ENCODE measurements at regions not wholly inside any gene's neighbourhood (a gene's known extent, or its start where the extent isn't known, plus 50 kb on each side); places are given as distances from the start of the nearest gene placed in this dataset.

DNA sequence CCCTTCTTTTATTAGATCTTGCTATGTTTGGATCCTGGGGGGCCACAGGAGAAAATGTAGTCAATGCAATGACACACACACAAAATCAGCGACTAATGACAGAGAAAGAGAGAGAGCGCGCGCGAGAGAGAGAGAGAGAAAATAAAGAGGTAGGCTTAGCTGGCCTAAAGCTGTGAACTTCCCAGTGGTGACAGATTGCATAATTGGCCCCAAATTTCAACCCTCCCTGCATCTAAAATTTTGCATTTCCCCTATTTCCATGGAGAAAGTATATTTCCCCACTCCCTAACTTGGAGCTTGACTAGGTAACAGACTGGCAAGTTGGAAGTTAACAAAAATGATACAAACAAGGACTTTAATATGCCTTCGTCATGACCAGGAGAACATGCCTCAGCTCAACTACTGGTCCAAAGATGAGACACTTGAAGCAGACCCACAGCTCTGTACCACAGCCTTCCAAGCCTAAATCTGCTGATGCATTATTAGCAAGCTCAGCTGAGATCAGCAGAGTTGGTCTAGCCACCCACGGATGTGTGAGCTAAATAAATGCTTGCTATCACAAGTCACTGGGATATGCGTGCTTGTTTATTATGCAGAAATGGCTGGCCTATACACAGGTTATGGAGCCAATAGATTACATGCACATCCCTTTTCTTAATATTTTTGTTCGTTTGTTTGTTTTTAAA, 118.1 kb upstream of the PRDM1 start:
- Histone ChIP-seq H3K27me3 (ENCODE audit: control insufficient read depth in 3 of 3, insufficient read depth in 3 of 3, low read length in 2 of 3) (no peaks in the 10 kb centered on the region), H3K9ac (ENCODE audit: insufficient read depth in 1 of 2, low read length in 2 of 2) (no peak overlapping the region), H3K27ac (ENCODE audit: low read depth in 1 of 2, low read length in 1 of 2) (no peak overlapping the region), H3K4me1 (ENCODE audit: control insufficient read depth in 5 of 5, insufficient read depth in 5 of 5, low read length in 5 of 5) (no peaks in the 10 kb centered on the region), H3K4me3 (no peak overlapping the region), H3K9me3 (ENCODE audit: control insufficient read depth in 4 of 4, insufficient read depth in 3 of 4, low read length in 3 of 4) (peaks cover 0 to 9% (median 4%) of the 10 kb centered on the region in 4 donors), H3K36me3 (ENCODE audit: control insufficient read depth in 4 of 4, insufficient read depth in 4 of 4, low read length in 4 of 4) (no peaks in the 10 kb centered on the region)
- ATAC-seq (ENCODE audit: insufficient read depth, low FRiP score): no peak
- TF ChIP-seq, protein P1, sequence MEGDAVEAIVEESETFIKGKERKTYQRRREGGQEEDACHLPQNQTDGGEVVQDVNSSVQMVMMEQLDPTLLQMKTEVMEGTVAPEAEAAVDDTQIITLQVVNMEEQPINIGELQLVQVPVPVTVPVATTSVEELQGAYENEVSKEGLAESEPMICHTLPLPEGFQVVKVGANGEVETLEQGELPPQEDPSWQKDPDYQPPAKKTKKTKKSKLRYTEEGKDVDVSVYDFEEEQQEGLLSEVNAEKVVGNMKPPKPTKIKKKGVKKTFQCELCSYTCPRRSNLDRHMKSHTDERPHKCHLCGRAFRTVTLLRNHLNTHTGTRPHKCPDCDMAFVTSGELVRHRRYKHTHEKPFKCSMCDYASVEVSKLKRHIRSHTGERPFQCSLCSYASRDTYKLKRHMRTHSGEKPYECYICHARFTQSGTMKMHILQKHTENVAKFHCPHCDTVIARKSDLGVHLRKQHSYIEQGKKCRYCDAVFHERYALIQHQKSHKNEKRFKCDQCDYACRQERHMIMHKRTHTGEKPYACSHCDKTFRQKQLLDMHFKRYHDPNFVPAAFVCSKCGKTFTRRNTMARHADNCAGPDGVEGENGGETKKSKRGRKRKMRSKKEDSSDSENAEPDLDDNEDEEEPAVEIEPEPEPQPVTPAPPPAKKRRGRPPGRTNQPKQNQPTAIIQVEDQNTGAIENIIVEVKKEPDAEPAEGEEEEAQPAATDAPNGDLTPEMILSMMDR (IDR thresholded peaks at IDR 0.05; ENCODE audit: control extremely low read depth, extremely low read depth): no peak
- DNase-seq: no peak
- 92 to 97% methylated on average over 9 of the region's 9 CpGs for WGBS, 2 donors

DNA sequence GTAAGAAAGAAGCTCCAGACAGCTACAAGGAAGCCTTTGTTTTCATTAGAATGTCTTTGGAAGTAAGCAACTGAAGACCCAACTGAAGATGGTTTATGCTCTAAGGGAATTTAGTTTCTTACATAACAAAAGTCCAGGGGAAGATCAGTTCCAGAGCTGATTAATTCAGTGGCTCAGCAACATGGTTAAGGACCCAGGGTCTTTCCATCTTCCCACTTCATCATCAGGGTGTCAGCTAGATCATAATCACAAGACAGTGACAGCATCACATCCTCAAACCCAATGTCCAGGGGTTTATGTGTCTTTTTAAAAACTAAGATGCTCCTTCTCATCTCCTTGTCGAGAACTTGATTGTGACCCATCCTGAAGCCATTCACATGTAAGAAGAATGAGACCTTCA, 119.7 kb upstream of the PRDM1 start:
- TF ChIP-seq, protein P1 (IDR thresholded peaks at IDR 0.05; ENCODE audit: control extremely low read depth, extremely low read depth): no peak
- Histone ChIP-seq H3K4me1 (ENCODE audit: control insufficient read depth in 5 of 5, insufficient read depth in 5 of 5, low read length in 5 of 5) (no peaks in the 10 kb centered on the region), H3K27ac (ENCODE audit: low read depth in 1 of 2, low read length in 1 of 2) (no peak overlapping the region), H3K36me3 (ENCODE audit: control insufficient read depth in 4 of 4, insufficient read depth in 4 of 4, low read length in 4 of 4) (no peaks in the 10 kb centered on the region), H3K9me3 (ENCODE audit: control insufficient read depth in 4 of 4, insufficient read depth in 3 of 4, low read length in 3 of 4) (peaks cover 0 to 2% (median 0%) of the 10 kb centered on the region in 4 donors), H3K27me3 (ENCODE audit: control insufficient read depth in 3 of 3, insufficient read depth in 3 of 3, low read length in 2 of 3) (no peaks in the 10 kb centered on the region), H3K9ac (ENCODE audit: insufficient read depth in 1 of 2, low read length in 2 of 2) (no peak overlapping the region), H3K4me3 (no peak overlapping the region)
- ATAC-seq (ENCODE audit: insufficient read depth, low FRiP score) (no peak), DNase-seq (no peak)
- WGBS, 2 donors: 90 to 99% methylated on average over 1 of the region's 1 CpG

DNA sequence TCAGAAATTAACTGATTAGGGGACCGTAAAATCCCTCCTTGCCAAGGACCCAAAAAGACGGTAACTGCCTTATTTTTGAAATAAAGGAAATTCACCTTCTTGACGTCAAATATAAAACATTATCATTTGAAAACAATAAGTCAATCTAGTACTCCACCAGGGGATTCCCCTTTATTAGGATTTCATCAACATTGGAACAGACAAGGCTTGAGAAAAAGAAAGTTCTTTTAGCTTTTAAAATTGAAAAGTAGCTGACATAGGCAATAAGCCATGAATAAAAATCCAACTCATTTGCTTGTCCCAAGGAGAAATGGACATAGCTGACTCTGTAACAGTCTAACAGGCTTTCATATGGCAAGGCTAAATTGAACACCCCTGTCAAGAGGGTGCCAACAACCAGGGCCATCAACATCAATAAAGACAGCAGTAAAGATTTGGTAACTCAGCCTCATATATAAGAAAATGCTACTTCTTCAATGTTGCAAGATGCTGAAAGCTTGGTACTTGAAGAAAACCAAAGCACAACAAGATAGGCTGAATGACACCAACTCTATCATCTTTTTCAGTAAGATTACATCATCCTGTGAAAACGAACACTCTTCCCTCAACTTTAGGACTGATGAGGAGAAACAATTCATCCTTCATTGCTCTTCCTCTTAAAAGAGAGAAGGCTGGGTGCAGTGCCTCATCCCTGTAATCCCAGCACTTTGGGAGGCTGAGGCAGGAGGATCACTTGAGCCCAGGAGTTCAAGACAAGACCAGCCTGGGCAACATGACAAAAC, 121.0 kb upstream of the PRDM1 start:
- no peak for DNase-seq
- TF ChIP-seq, protein P1 (IDR thresholded peaks at IDR 0.05; ENCODE audit: control extremely low read depth, extremely low read depth): no peak
- Histone ChIP-seq H3K27ac (ENCODE audit: low read depth in 1 of 2, low read length in 1 of 2) (no peak overlapping the region), H3K9ac (ENCODE audit: insufficient read depth in 1 of 2, low read length in 2 of 2) (no peak overlapping the region), H3K4me3 (no peak overlapping the region), H3K4me1 (ENCODE audit: control insufficient read depth in 5 of 5, insufficient read depth in 5 of 5, low read length in 5 of 5) (no peaks in the 10 kb centered on the region), H3K27me3 (ENCODE audit: control insufficient read depth in 3 of 3, insufficient read depth in 3 of 3, low read length in 2 of 3) (no peaks in the 10 kb centered on the region), H3K9me3 (ENCODE audit: control insufficient read depth in 4 of 4, insufficient read depth in 3 of 4, low read length in 3 of 4) (peaks cover 0 to 2% (median 0%) of the 10 kb centered on the region in 4 donors), H3K36me3 (ENCODE audit: control insufficient read depth in 4 of 4, insufficient read depth in 4 of 4, low read length in 4 of 4) (no peaks in the 10 kb centered on the region)
- WGBS, 2 donors: 83 to 90% methylated on average over 4 of the region's 4 CpGs
- ATAC-seq (ENCODE audit: insufficient read depth, low FRiP score): no peak
